Heart left ventricle (tissue), 16 donors: ENCODE measurements at regions not wholly inside any gene's neighbourhood (a gene's known extent, or its start where the extent isn't known, plus 50 kb on each side); places are given as distances from the start of the nearest gene placed in this dataset.

Experiments used
- ATAC-seq, 4 donors: fragments of 200-7000 bp; cut with Tn5 transposase; one replicate each; pipeline ENCODE4 v1.9.1; 2020 to 2022; ENCODE audit warnings: moderate library complexity in 4 of 4, mild to moderate bottlenecking in 3 of 4, moderate number of reproducible peaks in 1 of 4
- DNase-seq, 5 donors: peaks; one replicate each; pipeline ENCODE4 v3.0.0-alpha.2; 2020
- H3K27ac ChIP-seq, 12 donors: fragments of 200-600 bp; sonication (generic) in 4 of 12; one replicate each; pipeline versions ENCODE4 v1.5.0 to v1.8.0; 2016 to 2022; ENCODE audit warnings: mild to moderate bottlenecking in 2 of 12
- H3K27me3 ChIP-seq, 9 donors: fragments of 200-600 bp; sonication (generic) in 2 of 9; one replicate each; pipeline versions ENCODE4 v1.5.1 to v1.8.0; 2016 to 2022; ENCODE audit warnings: mild to moderate bottlenecking in 3 of 9
- H3K36me3 ChIP-seq, 9 donors: fragments of 200-600 bp; sonication (generic) in 2 of 9; one replicate each; pipeline versions ENCODE4 v1.5.0 to v1.8.0; 2018 to 2022; ENCODE audit warnings: mild to moderate bottlenecking in 2 of 9
- H3K4me1 ChIP-seq, 12 donors: fragments of 200-600 bp; sonication (generic) in 4 of 12; one replicate each; pipeline versions ENCODE4 v1.5.0 to v1.8.0; 2016 to 2022; ENCODE audit warnings: mild to moderate bottlenecking in 3 of 12
- H3K4me3 ChIP-seq, 12 donors: fragments of 200-600 bp; sonication (generic) in 4 of 12; one replicate each; pipeline versions ENCODE4 v1.5.0 to v1.8.0; 2017 to 2022; ENCODE audit warnings: mild to moderate bottlenecking in 9 of 12, moderate library complexity in 4 of 12
- H3K9me3 ChIP-seq, 12 donors: fragments of 200-600 bp; sonication (generic) in 4 of 12; one replicate each; pipeline versions ENCODE4 v1.5.0 to v1.8.0; 2016 to 2022; ENCODE audit warnings: mild to moderate bottlenecking in 1 of 12
- CTCF ChIP-seq, 12 donors: fragments of 200-600 bp; sonication (generic) in 4 of 12; IDR thresholded peaks; one replicate each; pipeline versions ENCODE4 v1.5.0 to v1.8.0; 2018 to 2022; ENCODE audit warnings: antibody characterized with exemption in 12 of 12, mild to moderate bottlenecking in 5 of 12
- POLR2A ChIP-seq, 2 donors: fragments of 450-650 bp; IDR thresholded peaks; one replicate each; pipeline ENCODE4 v1.6.1; 2017; ENCODE audit warnings: antibody characterized with exemption in 2 of 2, mild to moderate bottlenecking in 2 of 2, moderate library complexity in 2 of 2
- WGBS, 4 donors: extraction: QIAGEN DNeasy Blood & Tissue Kit in 2 of 4; methylation state at CpG; one replicate each; pipeline versions ENCODE4 v1.1.5 to v1.1.7; 2013 to 2018; 5-methylcytosine and 5-hydroxymethylcytosine counted together
- intact Hi-C, 10 donors: fragments of 100-400 bp; cut with DNase I; formaldehyde crosslinking; loops; one replicate each; pipeline versions ENCODE4 v1.11.1 to v1.14.2; 2022
- donor health status: ischemic (EF 13 %, LVEDD 7.1; RV severe dilation, severe dysfunction).
- donor health status: healthy with polysubstance abuse.
- donor health status: DM: no; HTN: yes; CAD: no.
- donor health status: DM: no; HTN: no; CAD: no.
- donor health status: ischemic (EF 25% LVEDD 6.9; RV normal size, moderate dysfunction).
- donor health status: ischemic (EF 25% LVEDD 5.7; RV mildly dilated, moderate dysfunction).
- donor health status: healthy.
- donor health status: DM: yes; HTN: yes; CAD: no.
- donor health status: ischemic (EF 35%, LVEDD 5.7; RV mildly dilated, moderate dysfunction).
- donor health status: nonischemic (EF 11% LVEDD 7.7; RV severe dilation, severe dysfunction).
- donor health status: DM: yes; HTN: yes; CAD: no.
- donor health status: PGD.
- donor health status: ischemic (EF 29% LVEDD 5.4; RV normal size, mild dysfunction).
- donor health status: nonischemic (EF 23%, LVEDD 6.1; RV moderate dilation, normal function).

GRCh38 chr10:63915240-63915639 lies 394.0 kb downstream of the REEP3 start:
- TF ChIP-seq POLR2A (IDR thresholded peaks at IDR 0.05) (no peak), CTCF (IDR thresholded peaks at IDR 0.05) (no peak)
- Histone ChIP-seq H3K36me3 (no peaks in the 10 kb centered on the region), H3K27me3 (peaks cover 0 to 2% (median 0%) of the 10 kb centered on the region in 9 donors), H3K9me3 (no peaks in the 10 kb centered on the region), H3K27ac (no peak overlapping the region), H3K4me3 (no peak overlapping the region), H3K4me1 (no peaks in the 10 kb centered on the region)
- intact Hi-C loops, result no loop called here
- ATAC-seq (no peak), DNase-seq (no peak)
- WGBS, 4 donors, result 91 to 96% (median 95%) methylated on average over 2 of the region's 2 CpGs

- intact Hi-C loops, result no loop called here
- H3K9me3 ChIP-seq, result no peaks in the 10 kb centered on the region
Measured at GRCh38 chr10:63917363-63917762, 396.2 kb downstream of the REEP3 start.

DNA sequence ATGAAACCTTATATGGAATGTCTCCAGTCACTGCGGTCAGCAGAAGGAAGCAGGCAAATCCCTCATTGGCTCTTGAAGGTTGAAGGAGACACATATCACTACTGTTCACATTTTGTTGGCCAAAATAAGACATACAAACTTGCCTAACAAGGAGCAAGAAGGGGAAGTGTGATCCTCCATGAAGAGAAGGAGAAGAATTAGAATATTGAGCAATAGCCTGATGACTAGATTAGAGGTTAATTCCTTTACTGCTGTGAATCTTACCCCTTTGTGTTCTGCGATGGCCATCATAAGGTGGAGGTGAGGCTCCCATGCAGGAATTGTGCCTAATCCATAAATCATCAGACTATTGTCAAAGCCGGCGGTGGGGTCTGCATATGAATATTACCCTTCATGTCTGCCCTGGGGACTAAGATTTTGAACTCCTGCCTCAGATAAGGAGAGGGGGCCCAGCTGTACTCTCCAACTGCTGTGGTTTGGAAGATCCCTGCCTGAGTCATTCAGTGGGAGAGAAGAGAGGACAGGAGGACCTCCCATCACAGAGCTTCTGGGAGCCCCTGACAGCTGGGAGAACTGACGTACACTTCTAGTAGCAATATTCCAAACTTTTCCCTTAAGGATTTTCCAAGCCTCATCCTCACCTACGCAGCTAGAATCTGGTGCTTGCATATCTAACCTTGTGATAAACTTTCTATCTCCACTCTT lies 398.5 kb downstream of the REEP3 start:
- no peaks in the 10 kb centered on the region for H3K36me3 ChIP-seq
- DNase-seq (peak in 3 of 5 donors; percentile 19 to 40 (median 22)), ATAC-seq (peak in 3 of 4 donors; percentile 48 to 92 (median 85))
- H3K4me1 ChIP-seq, result no peaks in the 10 kb centered on the region
- no peak overlapping the region for H3K27ac ChIP-seq
- no peaks in the 10 kb centered on the region for H3K27me3 ChIP-seq
- WGBS, 4 donors, result 77 to 81% (median 77%) methylated on average over 6 of the region's 6 CpGs
- H3K9me3 ChIP-seq, result no peaks in the 10 kb centered on the region
- intact Hi-C loops, result no loop called here
- TF ChIP-seq CTCF (IDR thresholded peaks at IDR 0.05), result no peak
- TF ChIP-seq POLR2A (IDR thresholded peaks at IDR 0.05), result no peak
- H3K4me3 ChIP-seq, result no peak overlapping the region

More at GRCh38 chr10:63917363-63917762, 396.2 kb downstream of the REEP3 start:
- DNase-seq, result no peak
- Histone ChIP-seq H3K36me3 (no peaks in the 10 kb centered on the region), H3K4me1 (no peaks in the 10 kb centered on the region), H3K27ac (no peak overlapping the region), H3K27me3 (no peaks in the 10 kb centered on the region), H3K4me3 (no peak overlapping the region)
- WGBS, 4 donors, result 0 to 17% (median 15%) methylated on average over 1 of the region's 1 CpG
- ATAC-seq, result no peak
- TF ChIP-seq POLR2A (IDR thresholded peaks at IDR 0.05), result no peak

GRCh38 chr10:63920926-63921325 lies 399.7 kb downstream of the REEP3 start:
- Histone ChIP-seq H3K27me3 (no peaks in the 10 kb centered on the region), H3K4me3 (no peak overlapping the region), H3K9me3 (no peaks in the 10 kb centered on the region), H3K27ac (no peak overlapping the region), H3K4me1 (no peaks in the 10 kb centered on the region), H3K36me3 (no peaks in the 10 kb centered on the region)
- 36 to 56% (median 46%) methylated on average over 2 of the region's 2 CpGs for WGBS, 4 donors
- DNase-seq (no peak), ATAC-seq (no peak)
- intact Hi-C loops, result no loop called here
- TF ChIP-seq POLR2A (IDR thresholded peaks at IDR 0.05) (no peak), CTCF (IDR thresholded peaks at IDR 0.05) (no peak)
